ENCODE measurements at regions not wholly inside any gene's neighbourhood (a gene's known extent, or its start where the extent isn't known, plus 50 kb on each side); places are given as distances from the start of the nearest gene placed in this dataset.

GRCh38 chr2:97355176-97355575, 234.5 kb downstream of the ANKRD36B start:
- no peak for TF ChIP-seq CTCF (IDR thresholded peaks at IDR 0.05; ENCODE audit: borderline replicate concordance, extremely low read depth, low read length, poor library complexity, severe bottlenecking)
- TF ChIP-seq EZH2 (IDR thresholded peaks at IDR 0.05; ENCODE audit: borderline replicate concordance, low read depth, low read length, severe bottlenecking), result no peak
